8988T (cell line): ENCODE measurements at regions not wholly inside any gene's neighbourhood (a gene's known extent, or its start where the extent isn't known, plus 50 kb on each side); places are given as distances from the start of the nearest gene placed in this dataset.

Experiments
- DNase-seq: peaks from one replicate; pipeline ENCODE4 v3.0.0; 2011

DNA sequence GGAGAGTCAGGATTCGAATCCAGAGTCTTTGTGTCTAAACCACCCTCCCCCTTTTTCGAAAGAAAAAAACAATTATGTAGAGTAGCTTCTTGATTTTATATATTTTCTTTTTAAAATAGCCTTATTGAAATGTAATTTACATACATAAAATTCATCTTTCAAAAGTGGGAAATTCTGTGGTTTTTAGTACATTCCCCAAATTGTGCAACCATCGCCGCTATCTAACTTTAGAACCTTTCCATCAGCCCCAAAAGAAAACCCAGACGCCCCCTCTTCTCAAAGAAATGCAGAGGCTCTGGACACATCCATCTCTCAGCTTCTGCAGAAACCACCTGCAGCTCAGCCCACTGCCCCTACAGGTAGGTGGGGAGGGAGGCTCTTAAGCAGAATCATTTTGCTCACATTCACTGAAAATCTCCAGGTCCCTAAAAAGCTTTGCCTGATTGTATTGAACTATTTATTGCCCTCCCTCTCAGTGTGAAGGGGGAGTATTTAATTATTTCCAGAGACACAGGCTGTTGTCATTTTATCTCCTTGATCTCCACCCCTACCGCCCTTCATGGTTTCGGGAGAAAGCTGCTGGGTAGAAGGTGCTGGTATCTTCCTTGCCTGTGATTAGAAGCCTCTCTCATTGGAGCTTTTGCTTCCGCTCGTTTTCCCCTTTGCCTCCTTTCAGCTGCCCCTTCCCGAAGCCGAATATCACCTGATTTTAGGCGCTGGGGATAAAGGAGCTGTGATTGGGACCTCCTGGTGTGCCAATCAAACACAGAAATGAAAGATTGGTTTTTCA, 68.7 kb upstream of the KCNG1 start:
- DNase-seq: no peak

DNA sequence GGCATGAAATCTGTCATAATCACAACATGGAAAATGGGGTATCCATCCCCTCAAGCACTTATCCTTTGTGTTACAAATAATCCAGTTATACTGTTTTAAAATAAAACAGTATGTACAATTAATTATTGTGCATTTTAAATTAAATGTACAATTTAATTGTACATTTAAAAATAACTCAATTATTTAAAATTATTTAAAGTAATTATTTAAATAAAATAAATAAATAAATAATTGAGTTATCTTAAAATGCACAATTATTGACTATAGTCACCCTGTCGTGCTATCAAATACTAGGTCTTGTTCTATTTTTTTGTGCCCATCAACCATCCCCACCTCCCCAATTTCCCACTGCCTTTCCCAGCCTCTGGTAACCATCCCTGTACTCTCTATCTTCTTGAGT, 66.9 kb upstream of the KCNG1 start:
- no peak for DNase-seq

DNA sequence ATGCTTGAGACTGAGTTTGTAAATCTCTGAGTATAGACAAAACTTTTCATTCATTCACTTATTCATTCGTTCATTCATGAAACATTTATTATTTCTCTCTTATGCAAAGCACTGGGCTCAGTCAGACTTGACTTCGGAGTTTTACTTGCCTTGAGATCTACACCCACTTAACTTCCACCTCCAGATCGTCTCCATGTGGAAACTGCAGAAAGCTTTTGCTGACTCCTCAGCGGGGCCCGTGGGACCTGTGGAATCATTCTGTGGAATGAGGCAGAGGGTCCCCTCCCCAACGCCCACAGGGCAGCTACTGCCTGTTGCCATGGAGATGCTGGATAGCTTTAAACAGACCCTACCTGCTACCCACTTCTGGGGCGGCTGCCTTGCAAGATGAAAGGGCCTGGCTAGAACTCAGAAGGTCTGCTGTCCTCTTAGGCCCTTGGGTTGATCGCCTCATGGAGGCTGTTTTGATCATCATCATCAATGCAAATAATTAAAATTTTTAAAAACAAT, 66.4 kb upstream of the KCNG1 start:
- DNase-seq: no peak

DNA sequence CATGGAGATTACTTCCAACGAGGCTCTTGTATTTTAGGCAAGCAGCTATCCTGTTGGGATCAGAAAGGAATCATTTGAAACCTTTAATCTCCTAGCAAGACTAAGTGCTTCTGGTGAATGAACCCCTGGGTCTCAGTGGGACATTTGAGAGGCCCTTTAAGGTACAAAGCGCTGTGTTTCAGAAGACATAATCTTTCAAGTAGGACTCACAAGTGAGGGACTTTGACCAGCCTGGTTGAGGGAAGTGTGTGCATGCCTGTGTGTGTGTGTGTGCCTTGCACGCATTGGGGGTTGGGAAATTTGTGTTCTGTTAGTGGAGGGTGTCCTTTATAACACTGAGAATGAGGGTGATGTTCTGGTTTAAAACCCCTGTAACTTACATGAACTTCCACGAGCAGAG, 64.4 kb upstream of the KCNG1 start:
- DNase-seq: no peak

DNA sequence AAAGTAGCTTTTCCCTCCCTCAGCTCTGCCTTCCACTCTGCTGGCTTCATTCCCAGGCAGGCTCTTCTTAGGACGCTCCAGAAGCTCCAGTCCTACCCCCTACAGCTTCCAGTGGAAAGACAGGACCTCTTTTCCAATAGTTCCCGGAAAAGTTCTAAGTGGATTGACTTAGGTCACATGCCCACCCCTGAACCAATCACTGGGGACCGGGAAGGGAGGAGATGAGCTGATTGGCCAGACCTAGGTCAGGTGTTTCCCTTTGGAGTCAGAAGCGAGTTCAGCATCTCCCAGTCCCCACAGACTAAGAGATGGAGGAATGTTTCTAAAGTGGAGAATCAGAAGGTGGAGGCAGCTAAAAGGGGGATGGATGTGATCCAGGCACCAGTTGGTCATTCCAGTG, 62.9 kb upstream of the KCNG1 start:
- no peak for DNase-seq

DNA sequence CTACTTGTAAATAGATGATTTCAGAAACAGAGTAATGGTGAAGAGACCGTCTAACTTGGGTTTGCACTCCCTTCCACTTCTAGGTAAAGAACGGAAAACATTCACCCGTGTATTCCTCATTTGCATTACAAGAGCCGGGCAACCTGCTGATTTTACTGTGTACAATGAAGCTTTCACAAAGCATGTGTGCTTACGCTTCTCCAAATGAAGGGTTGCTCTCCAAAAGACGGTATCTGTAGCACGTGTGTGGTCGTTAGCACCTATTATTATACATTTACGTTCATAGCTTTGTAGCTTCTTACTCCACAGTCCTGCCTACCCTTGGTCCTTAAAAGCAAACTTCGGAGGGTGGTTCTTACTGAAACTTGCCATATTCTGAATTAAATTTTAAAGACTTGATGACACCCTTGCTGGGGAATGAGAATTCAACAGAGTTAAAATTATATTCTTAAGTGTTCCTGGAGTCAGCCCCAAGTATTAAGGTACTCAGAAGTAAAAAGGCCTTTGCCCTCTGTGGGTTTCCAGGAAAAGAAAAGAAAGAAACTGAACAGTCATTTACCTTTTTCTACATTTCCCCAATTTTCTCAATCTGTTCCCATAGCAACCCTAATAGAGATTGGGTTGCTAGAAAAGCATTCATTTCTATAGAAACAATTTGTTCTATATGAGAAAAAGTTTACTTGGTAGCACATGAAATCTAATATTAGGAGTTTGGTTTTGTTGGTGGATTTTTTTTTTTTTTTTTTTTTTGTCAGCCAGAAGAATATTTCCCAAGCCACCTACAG, 61.9 kb upstream of the KCNG1 start:
- no peak for DNase-seq

DNA sequence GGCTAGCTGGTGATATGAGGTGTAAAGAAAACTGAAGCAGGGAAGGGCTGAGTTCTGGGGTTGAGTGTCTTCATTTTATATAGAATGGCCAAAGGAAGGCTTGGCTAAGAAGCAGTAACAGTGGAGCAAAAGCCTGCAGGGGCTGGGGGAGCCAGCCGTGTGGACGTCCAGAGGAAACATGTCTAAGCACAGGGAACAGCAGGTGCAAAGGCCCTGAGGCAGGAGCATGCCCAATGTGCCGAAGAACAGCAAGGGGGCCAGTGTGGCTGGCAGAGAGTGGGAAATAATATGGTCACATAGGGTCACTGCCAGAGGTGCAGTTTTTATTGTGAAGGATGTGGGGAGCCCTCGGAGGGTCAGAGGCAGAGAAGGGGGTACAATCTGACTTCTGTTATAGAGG, 60.5 kb upstream of the KCNG1 start:
- DNase-seq: no peak

DNA sequence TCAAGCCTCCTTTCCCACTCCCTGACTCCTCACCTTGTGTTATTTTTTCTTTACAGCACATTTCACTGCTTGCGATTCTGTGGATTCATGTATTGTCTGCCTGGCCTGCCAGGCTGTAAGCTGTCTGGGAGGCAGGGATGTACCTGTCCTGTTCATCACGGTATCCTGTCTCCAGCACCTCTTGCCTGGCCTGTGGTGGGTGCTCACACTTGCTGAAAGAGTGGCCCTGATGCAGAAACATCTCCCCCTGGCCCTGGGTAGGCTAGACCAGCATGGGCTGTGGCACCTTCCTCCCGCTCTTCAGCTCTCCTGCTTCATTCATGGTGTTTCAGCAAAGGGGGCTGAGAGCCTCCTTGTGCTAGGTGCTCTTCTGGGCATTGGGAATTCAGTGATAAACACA, 60.1 kb upstream of the KCNG1 start:
- DNase-seq: no peak

DNA sequence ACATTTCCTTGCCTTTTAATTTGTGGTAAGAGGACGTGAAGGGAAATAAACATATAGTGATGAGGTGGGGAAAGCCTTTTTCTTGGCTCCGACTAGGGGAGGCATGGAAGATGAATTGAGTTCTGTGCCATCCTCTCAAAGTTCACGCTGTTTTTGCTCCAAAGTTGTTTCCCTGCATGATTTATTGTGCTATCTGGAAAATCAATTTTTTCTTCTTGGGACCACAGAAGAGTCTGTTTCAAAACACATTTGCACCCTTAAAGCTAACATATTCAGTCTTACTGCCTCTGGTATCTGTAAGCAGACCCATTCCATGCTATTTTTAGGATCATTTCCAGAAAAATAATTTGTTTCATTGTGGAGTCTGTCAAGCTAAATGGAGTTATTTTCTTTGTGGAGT, 57.6 kb upstream of the KCNG1 start:
- DNase-seq: no peak

DNA sequence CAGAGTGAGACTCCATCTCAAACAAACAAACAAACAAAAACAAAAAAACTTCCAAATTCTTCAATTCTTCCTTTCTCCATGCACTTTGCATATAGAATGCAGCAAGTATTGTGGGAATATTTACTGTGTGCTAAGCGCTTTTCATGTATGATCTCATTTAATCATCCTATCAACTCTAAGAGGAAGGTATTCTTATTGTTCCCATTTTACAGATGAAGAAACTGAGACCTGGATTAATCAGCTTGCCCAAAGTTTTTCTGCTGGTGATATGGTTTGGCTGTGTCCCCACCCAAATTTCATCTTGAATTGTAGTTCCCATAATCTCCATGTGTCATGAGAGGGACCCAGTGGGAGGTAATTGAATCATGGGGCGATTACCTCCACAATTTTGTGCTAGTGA, 56.6 kb upstream of the KCNG1 start:
- DNase-seq: no peak

DNA sequence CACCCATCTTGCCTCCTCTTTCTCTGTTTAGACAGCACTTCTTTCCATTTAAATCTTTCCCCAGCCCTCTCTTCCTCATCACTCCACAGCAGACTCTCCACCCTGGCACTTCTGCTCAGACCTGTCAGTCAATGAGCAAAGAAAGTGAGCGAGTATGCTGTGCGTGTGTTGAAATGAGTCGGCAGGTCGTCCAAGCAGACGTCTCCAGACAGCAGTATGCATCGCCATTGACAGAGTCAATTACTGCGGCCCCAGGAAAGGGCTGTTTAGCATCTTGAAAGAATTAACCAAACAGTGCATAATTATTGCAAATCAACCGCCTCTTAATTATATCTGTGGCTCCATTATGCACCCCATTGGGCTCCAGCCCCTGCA, 54.8 kb upstream of the KCNG1 start:
- DNase-seq: no peak

DNA sequence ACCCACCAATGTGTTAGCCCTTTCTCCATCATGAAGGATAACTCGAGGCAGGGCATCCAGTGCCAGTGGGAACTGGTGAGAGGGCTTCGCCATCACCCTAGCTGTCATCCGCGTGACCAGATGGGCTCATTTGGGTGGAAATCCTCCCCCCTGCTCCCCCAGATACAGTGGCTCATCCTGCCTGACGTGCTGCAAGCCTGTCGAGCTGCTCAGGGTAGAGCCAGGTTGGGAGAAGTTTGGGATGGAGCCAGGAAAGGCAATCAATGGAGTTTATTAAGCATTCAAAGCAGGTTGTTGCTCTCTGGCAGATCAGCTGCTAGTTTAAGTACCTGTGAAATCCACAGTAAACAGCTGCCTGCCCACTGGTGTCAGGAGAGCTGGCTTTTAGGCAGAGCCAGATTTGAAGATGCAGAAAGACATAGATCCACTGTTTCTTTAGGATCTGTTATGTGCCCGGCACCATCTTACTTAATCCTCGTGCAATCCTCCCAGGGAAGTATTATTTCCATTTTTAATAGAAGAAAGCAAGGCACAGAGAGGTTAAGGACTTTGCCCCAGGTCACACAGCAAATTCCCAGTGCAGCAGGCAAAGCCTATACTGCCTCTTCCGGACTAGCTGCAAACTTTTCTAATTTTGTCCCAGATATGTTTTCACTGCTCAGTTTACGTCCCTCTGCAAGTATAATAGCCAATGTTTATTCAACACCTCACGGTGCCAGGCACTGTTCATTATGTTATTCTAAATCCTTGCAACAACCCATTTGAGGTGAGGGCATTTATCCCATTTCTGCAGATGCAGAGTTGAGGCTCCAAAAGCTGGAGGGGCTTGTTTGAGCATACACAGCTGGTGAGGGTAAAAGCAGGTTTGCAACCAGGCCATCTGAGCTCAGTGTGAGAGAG, 54.1 kb upstream of the KCNG1 start:
- DNase-seq: no peak

DNA sequence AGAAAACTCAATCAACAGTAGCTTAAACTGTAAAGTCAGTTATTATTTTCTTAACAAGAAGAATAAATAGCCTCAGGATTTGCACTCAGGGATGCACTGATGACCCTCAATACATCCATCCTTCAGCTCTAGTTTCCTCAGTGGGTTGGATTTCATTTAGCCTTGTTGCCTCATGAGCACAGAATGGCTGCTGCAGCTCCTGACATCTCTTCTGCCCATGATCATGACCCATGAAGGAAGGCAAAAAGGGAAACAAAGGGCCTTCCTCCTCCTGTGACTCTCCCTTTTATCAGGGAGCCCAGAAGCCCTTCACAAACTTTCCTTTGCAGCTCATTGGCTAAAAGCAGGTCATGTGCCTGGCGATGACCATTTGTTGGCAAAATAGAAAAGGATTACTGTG, 51.2 kb upstream of the KCNG1 start:
- DNase-seq: no peak
